MCF 10A (cell line): ENCODE measurements at regions not wholly inside any gene's neighbourhood (a gene's known extent, or its start where the extent isn't known, plus 50 kb on each side); places are given as distances from the start of the nearest gene placed in this dataset.

Source experiments
- BruUV-seq: library from RNA; stranded (reverse); fragments of 400-500 nt; replicated peaks from 2 replicates; lab custom pipeline; 2021; lab: Mats Ljungman, UMichigan
- CTCF ChIA-PET: fragments of 300-600 bp; sonication (Branson Sonifier 250); formaldehyde crosslinking; extraction: SDS; loops from one replicate; lab custom pipeline; 2021; ENCODE audit warnings: antibody characterized with exemption, inconsistent platforms; lab: Yijun Ruan, JAX
- POLR2A ChIA-PET: fragments of 300-600, 350-650 bp; sonication (Branson Sonifier 250); formaldehyde crosslinking; extraction: SDS; loops from one replicate; lab custom pipeline; 2020; ENCODE audit warnings: antibody characterized with exemption, inconsistent platforms; lab: Yijun Ruan, JAX
- DNase-seq: peaks from one replicate; pipeline ENCODE4 v3.0.0-alpha.2; 2018; ENCODE audit not compliant: unreplicated experiment
- H3K27ac Mint-ChIP-seq: one replicate; pipeline ENCODE4 v1.8.0; 2022; ENCODE audit warnings: mild to moderate bottlenecking, low read depth, mixed read lengths; ENCODE audit not compliant: unreplicated experiment
- H3K27me3 Mint-ChIP-seq: one replicate; pipeline ENCODE4 v1.8.0; 2022; ENCODE audit warnings: mixed read lengths; ENCODE audit not compliant: insufficient read depth, unreplicated experiment
- H3K36me3 Mint-ChIP-seq: one replicate; pipeline ENCODE4 v1.8.0; 2022; ENCODE audit warnings: mild to moderate bottlenecking, moderate library complexity, mixed read lengths; ENCODE audit not compliant: insufficient read depth, unreplicated experiment
- H3K4me1 Mint-ChIP-seq: one replicate; pipeline ENCODE4 v1.8.0; 2022; ENCODE audit warnings: mixed read lengths; ENCODE audit not compliant: insufficient read depth, unreplicated experiment
- H3K4me3 Mint-ChIP-seq: one replicate; pipeline ENCODE4 v1.8.0; 2022; ENCODE audit warnings: mild to moderate bottlenecking, moderate library complexity, mixed read lengths; ENCODE audit not compliant: unreplicated experiment
- H3K9me3 Mint-ChIP-seq: one replicate; pipeline ENCODE4 v1.8.0; 2022; ENCODE audit warnings: mixed read lengths; ENCODE audit not compliant: unreplicated experiment
- CTCF ChIP-seq: fragments of 200-600 bp; IDR thresholded peaks from one replicate; pipeline ENCODE4 v1.8.0; 2022; ENCODE audit warnings: antibody characterized with exemption, mild to moderate bottlenecking; ENCODE audit not compliant: unreplicated experiment
- intact Hi-C: fragments of 100-400 bp; cut with micrococcal nuclease; formaldehyde crosslinking; loops from 2 replicates; pipeline ENCODE4 v1.14.1; 2022

- no peaks in the 10 kb centered on the region for H3K27me3 Mint-ChIP-seq
- H3K27ac Mint-ChIP-seq: no peak overlapping the region
- BruUV-seq: no TSS peak
- H3K36me3 Mint-ChIP-seq: no peaks in the 10 kb centered on the region
- H3K4me3 Mint-ChIP-seq: no peak overlapping the region
- DNase-seq: no peak
- intact Hi-C loops: no loop called here
- ChIA-PET POLR2A (interaction anchor here (0.6 kb wide), 1 partner anchor 12 kb away, joined by 3 read pairs; no protein-coding TSS in a partner anchor), CTCF (interaction anchor here (0.7 kb wide), 1 partner anchor 315 kb away, joined by 3 read pairs; no protein-coding TSS in a partner anchor)
- TF ChIP-seq CTCF: no peak
- peaks cover 33% of the 10 kb centered on the region for H3K4me1 Mint-ChIP-seq
- peaks cover 7% of the 10 kb centered on the region for H3K9me3 Mint-ChIP-seq
Observed at GRCh38 chr5:74237571-74238145, 402.9 kb downstream of the ENC1 start.

GRCh38 chr5:74235552-74235951 is 405.0 kb downstream of the ENC1 start:
- Mint-ChIP-seq H3K4me3 (no peak overlapping the region), H3K4me1 (peaks cover 30% of the 10 kb centered on the region), H3K27me3 (no peaks in the 10 kb centered on the region), H3K27ac (no peak overlapping the region), H3K36me3 (no peaks in the 10 kb centered on the region), H3K9me3 (peaks cover 7% of the 10 kb centered on the region)
- no TSS peak for BruUV-seq
- no peak for TF ChIP-seq CTCF
- ChIA-PET POLR2A (no interaction called here), CTCF (no interaction called here)
- DNase-seq: no peak
- intact Hi-C loops: no loop called here

GRCh38 chr5:74233571-74233970 is 407.0 kb downstream of the ENC1 start:
- CTCF ChIA-PET: interaction anchor here (0.5 kb wide), 1 partner anchor 299 kb away, joined by 3 read pairs; no protein-coding TSS in a partner anchor
- Mint-ChIP-seq H3K9me3 (peaks cover 6% of the 10 kb centered on the region), H3K4me3 (no peak overlapping the region), H3K27me3 (no peaks in the 10 kb centered on the region), H3K4me1 (peaks cover 29% of the 10 kb centered on the region), H3K36me3 (no peaks in the 10 kb centered on the region), H3K27ac (peak overlapping the region; percentile 71)
- TF ChIP-seq CTCF: no peak
- POLR2A ChIA-PET: interaction anchor here (0.7 to 0.8 kb wide), 2 partner anchors 10 to 138 kb away, joined by 3 read pairs; no protein-coding TSS in a partner anchor
- intact Hi-C loops: no loop called here
- peak; percentile 39 for DNase-seq
- no TSS peak for BruUV-seq

GRCh38 chr5:74233091-74233490 is 407.4 kb downstream of the ENC1 start:
- peaks cover 29% of the 10 kb centered on the region for H3K4me1 Mint-ChIP-seq
- ChIA-PET POLR2A (interaction anchor here (0.8 kb wide), 1 partner anchor 10 kb away, joined by 3 read pairs; no protein-coding TSS in a partner anchor), CTCF (interaction anchor here (0.5 kb wide), 1 partner anchor 299 kb away, joined by 3 read pairs; no protein-coding TSS in a partner anchor)
- H3K27me3 Mint-ChIP-seq: no peaks in the 10 kb centered on the region
- intact Hi-C loops: no loop called here
- no peak overlapping the region for H3K4me3 Mint-ChIP-seq
- no peak for TF ChIP-seq CTCF
- DNase-seq: no peak
- BruUV-seq: no TSS peak
- no peaks in the 10 kb centered on the region for H3K36me3 Mint-ChIP-seq
- peak overlapping the region; percentile 71 for H3K27ac Mint-ChIP-seq
- peaks cover 2% of the 10 kb centered on the region for H3K9me3 Mint-ChIP-seq
